Caco-2 (cell line): ENCODE measurements at regions not wholly inside any gene's neighbourhood (a gene's known extent, or its start where the extent isn't known, plus 50 kb on each side); places are given as distances from the start of the nearest gene placed in this dataset.

Experiments used
- BruUV-seq: library from RNA; stranded (reverse); fragments of 400-500 nt; replicated peaks from 2 replicates; lab custom pipeline; 2021; lab: Mats Ljungman, UMichigan
- CTCF ChIA-PET: fragments of 300-600 bp; sonication (Branson Sonifier 250); formaldehyde crosslinking; loops from one replicate; lab custom pipeline; 2022; ENCODE audit warnings: antibody characterized with exemption; lab: Charles Lee
- POLR2A ChIA-PET: fragments of 300-600 bp; sonication (Branson Sonifier 250); formaldehyde crosslinking; loops from one replicate; lab custom pipeline; 2022; ENCODE audit warnings: antibody characterized with exemption; lab: Charles Lee
- DNase-seq, 2 experiments: peaks; one replicate each; pipeline versions ENCODE4 v3.0.0 to v3.0.0-alpha.2; 2020 to 2022
- H3K27me3 ChIP-seq: replicated peaks from 2 replicates; pipeline ENCODE4 v1.6.0; 2011; ENCODE audit warnings: low read length; ENCODE audit not compliant: control insufficient read depth, insufficient read depth
- H3K36me3 ChIP-seq: 2 replicates; pipeline ENCODE4 v1.5.1; 2011; ENCODE audit warnings: low read length; ENCODE audit not compliant: control insufficient read depth, insufficient read depth
- H3K4me1 ChIP-seq: fragments of 250-450 bp; sonication (Bioruptor Pico); 2 replicates; pipeline ENCODE4 v1.5.1; 2020; ENCODE audit warnings: mild to moderate bottlenecking
- H3K4me3 ChIP-seq: 2 replicates; pipeline ENCODE4 v1.5.1; 2011; ENCODE audit warnings: low read depth, mild to moderate bottlenecking, control low read depth, low read length
- H3K9me3 ChIP-seq: fragments of 250-450 bp; sonication (Bioruptor Pico); 2 replicates; pipeline ENCODE4 v1.5.1; 2020; ENCODE audit warnings: mild to moderate bottlenecking, moderate library complexity
- H3K27ac Mint-ChIP-seq: one replicate; pipeline ENCODE4 v1.8.0; 2022; ENCODE audit warnings: mixed read lengths; ENCODE audit not compliant: unreplicated experiment
- H3K27me3 Mint-ChIP-seq: one replicate; pipeline ENCODE4 v1.8.0; 2022; ENCODE audit warnings: mixed read lengths; ENCODE audit not compliant: insufficient read depth, unreplicated experiment
- H3K36me3 Mint-ChIP-seq: one replicate; pipeline ENCODE4 v1.8.0; 2022; ENCODE audit warnings: mild to moderate bottlenecking, mixed read lengths; ENCODE audit not compliant: insufficient read depth, unreplicated experiment
- H3K4me1 Mint-ChIP-seq: one replicate; pipeline ENCODE4 v1.8.0; 2022; ENCODE audit warnings: low read depth, mixed read lengths; ENCODE audit not compliant: unreplicated experiment
- H3K4me3 Mint-ChIP-seq: one replicate; pipeline ENCODE4 v1.8.0; 2022; ENCODE audit warnings: mild to moderate bottlenecking, moderate library complexity, mixed read lengths; ENCODE audit not compliant: unreplicated experiment
- H3K9me3 Mint-ChIP-seq: one replicate; pipeline ENCODE4 v1.8.0; 2022; ENCODE audit warnings: mixed read lengths; ENCODE audit not compliant: unreplicated experiment
- intact Hi-C: fragments of 100-400 bp; cut with micrococcal nuclease; formaldehyde crosslinking; loops from one replicate; pipeline ENCODE4 v1.10.0; 2022; ENCODE audit not compliant: unreplicated experiment
- TF ChIP-seq, protein P1 (sequence below), 2 experiments: fragments of 200-600 bp in 1 of 2; IDR thresholded peaks; 1 replicate in 1 of 2; 2 replicates in 1 of 2; pipeline versions ENCODE4 v1.5.1 to v1.8.0; 2011 to 2022; ENCODE audit warnings: antibody characterized with exemption in 1 of 2, control low read depth in 1 of 2, inconsistent platforms in 1 of 2, low read depth in 1 of 2, low read length in 1 of 2, mild to moderate bottlenecking in 1 of 2, moderate library complexity in 1 of 2; ENCODE audit not compliant: insufficient read depth in 1 of 2, severe bottlenecking in 1 of 2, unreplicated experiment in 1 of 2

DNA sequence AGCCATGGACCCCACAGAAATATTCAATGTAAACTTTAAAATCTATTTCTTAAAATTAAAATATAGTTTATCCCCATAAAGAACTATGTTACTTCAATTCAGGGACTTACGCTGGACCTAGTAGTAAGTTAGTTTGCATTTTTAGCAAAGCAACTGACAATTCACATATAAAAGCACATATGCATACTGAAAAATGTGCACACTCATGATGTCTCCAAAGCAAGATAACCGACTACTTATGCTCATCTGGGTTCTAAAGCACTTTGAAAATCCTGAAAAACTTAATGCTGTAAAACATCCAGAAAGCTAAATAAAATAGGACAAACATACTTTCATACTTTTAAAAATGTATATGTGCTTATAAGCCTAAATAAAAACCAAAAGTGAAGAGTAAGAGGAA, 264.4 kb upstream of the GAS1 start:
- H3K9me3 ChIP-seq, result no peaks in the 10 kb centered on the region
- BruUV-seq, result no TSS peak
- H3K27me3 ChIP-seq, result no peaks in the 10 kb centered on the region
- ChIA-PET CTCF (no interaction called here), POLR2A (no interaction called here)
- H3K36me3 ChIP-seq, result no peaks in the 10 kb centered on the region
- H3K4me1 ChIP-seq, result no peaks in the 10 kb centered on the region
- no peak for DNase-seq
- TF ChIP-seq, protein P1, sequence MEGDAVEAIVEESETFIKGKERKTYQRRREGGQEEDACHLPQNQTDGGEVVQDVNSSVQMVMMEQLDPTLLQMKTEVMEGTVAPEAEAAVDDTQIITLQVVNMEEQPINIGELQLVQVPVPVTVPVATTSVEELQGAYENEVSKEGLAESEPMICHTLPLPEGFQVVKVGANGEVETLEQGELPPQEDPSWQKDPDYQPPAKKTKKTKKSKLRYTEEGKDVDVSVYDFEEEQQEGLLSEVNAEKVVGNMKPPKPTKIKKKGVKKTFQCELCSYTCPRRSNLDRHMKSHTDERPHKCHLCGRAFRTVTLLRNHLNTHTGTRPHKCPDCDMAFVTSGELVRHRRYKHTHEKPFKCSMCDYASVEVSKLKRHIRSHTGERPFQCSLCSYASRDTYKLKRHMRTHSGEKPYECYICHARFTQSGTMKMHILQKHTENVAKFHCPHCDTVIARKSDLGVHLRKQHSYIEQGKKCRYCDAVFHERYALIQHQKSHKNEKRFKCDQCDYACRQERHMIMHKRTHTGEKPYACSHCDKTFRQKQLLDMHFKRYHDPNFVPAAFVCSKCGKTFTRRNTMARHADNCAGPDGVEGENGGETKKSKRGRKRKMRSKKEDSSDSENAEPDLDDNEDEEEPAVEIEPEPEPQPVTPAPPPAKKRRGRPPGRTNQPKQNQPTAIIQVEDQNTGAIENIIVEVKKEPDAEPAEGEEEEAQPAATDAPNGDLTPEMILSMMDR (IDR thresholded peaks at IDR 0.05; ENCODE audit: insufficient read depth in 1 of 2, low read depth in 1 of 2, low read length in 1 of 2, severe bottlenecking in 1 of 2, unreplicated experiment in 1 of 2), result no peak
- Mint-ChIP-seq H3K9me3 (no peaks in the 10 kb centered on the region), H3K36me3 (no peaks in the 10 kb centered on the region), H3K4me3 (no peak overlapping the region), H3K4me1 (no peaks in the 10 kb centered on the region), H3K27ac (no peak overlapping the region), H3K27me3 (peaks cover 2% of the 10 kb centered on the region)
- H3K4me3 ChIP-seq, result no peak overlapping the region
- intact Hi-C loops, result no loop called here

DNA sequence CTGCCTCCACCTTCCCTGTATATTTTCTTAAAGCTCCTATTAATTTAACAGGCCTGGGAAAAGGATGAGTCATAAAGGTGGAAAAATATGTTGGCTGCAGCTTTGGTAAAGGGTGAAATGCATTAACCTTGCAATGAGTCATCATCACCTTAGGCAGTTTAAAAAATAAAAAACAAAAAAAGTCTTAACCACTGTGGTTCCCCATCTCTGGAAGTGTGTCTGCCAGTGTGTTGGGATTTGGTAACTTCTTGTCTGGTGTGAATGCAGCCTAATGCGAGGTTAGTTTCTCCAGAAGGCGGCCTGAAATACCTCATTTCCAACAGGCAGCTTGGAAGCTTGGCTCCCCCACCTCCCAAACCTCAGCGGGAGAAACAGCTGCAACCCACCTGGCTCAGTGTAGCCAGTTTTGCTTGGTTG, 265.3 kb upstream of the GAS1 start:
- Histone ChIP-seq H3K27me3 (no peaks in the 10 kb centered on the region), H3K36me3 (no peaks in the 10 kb centered on the region), H3K9me3 (no peaks in the 10 kb centered on the region), H3K4me1 (no peaks in the 10 kb centered on the region), H3K4me3 (no peak overlapping the region)
- TF ChIP-seq, protein P1 (IDR thresholded peaks at IDR 0.05; ENCODE audit: insufficient read depth in 1 of 2, low read depth in 1 of 2, low read length in 1 of 2, severe bottlenecking in 1 of 2, unreplicated experiment in 1 of 2), result no peak
- H3K9me3 Mint-ChIP-seq, result no peaks in the 10 kb centered on the region
- BruUV-seq, result no TSS peak
- H3K4me3 Mint-ChIP-seq, result no peak overlapping the region
- no peaks in the 10 kb centered on the region for H3K4me1 Mint-ChIP-seq
- intact Hi-C loops, result no loop called here
- H3K27me3 Mint-ChIP-seq, result peaks cover 7% of the 10 kb centered on the region
- DNase-seq, result no peak
- ChIA-PET CTCF (no interaction called here), POLR2A (no interaction called here)
- no peak overlapping the region for H3K27ac Mint-ChIP-seq
- no peaks in the 10 kb centered on the region for H3K36me3 Mint-ChIP-seq

DNA sequence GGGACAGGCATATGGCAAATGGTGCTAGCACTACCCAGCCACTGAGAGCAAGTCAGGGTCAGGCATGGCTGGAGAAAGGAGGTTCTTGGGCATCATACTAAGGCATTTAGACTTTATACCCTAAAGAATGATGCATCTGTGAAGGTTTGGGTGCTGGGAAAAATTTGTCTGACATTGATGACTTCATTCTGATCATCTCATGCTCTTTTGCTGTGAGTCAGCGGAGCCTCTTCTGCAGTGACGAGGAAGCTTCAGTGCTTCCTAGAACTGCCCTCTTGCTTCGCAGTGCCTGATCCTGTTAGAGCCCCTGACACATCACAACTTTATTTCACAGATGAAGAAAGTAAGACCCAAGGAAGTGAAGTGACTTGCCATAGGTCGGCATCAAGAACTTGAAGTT, 266.6 kb upstream of the GAS1 start:
- no peaks in the 10 kb centered on the region for H3K27me3 ChIP-seq
- Mint-ChIP-seq H3K4me1 (no peaks in the 10 kb centered on the region), H3K9me3 (no peaks in the 10 kb centered on the region), H3K4me3 (no peak overlapping the region), H3K36me3 (peaks cover 5% of the 10 kb centered on the region), H3K27ac (no peak overlapping the region), H3K27me3 (peaks cover 9% of the 10 kb centered on the region)
- no TSS peak for BruUV-seq
- intact Hi-C loops, result no loop called here
- H3K9me3 ChIP-seq, result no peaks in the 10 kb centered on the region
- H3K4me3 ChIP-seq, result no peak overlapping the region
- H3K36me3 ChIP-seq, result no peaks in the 10 kb centered on the region
- no peak for DNase-seq
- ChIA-PET CTCF (no interaction called here), POLR2A (no interaction called here)
- TF ChIP-seq, protein P1 (IDR thresholded peaks at IDR 0.05; ENCODE audit: insufficient read depth in 1 of 2, low read depth in 1 of 2, low read length in 1 of 2, severe bottlenecking in 1 of 2, unreplicated experiment in 1 of 2), result no peak
- H3K4me1 ChIP-seq, result no peaks in the 10 kb centered on the region
